HG03159 (cell line): ENCODE measurements at regions not wholly inside any gene's neighbourhood (a gene's known extent, or its start where the extent isn't known, plus 50 kb on each side); places are given as distances from the start of the nearest gene placed in this dataset.
A peak's percentile ranks its signal among the peaks of the same experiment; 100 is the strongest.

Experiments used
- ATAC-seq: cut with Tn5 transposase; IDR thresholded peaks from one replicate; pipeline ENCODE4 v1.9.1; 2021; ENCODE audit warnings: mild to moderate bottlenecking, moderate library complexity; ENCODE audit not compliant: unreplicated experiment

DNA sequence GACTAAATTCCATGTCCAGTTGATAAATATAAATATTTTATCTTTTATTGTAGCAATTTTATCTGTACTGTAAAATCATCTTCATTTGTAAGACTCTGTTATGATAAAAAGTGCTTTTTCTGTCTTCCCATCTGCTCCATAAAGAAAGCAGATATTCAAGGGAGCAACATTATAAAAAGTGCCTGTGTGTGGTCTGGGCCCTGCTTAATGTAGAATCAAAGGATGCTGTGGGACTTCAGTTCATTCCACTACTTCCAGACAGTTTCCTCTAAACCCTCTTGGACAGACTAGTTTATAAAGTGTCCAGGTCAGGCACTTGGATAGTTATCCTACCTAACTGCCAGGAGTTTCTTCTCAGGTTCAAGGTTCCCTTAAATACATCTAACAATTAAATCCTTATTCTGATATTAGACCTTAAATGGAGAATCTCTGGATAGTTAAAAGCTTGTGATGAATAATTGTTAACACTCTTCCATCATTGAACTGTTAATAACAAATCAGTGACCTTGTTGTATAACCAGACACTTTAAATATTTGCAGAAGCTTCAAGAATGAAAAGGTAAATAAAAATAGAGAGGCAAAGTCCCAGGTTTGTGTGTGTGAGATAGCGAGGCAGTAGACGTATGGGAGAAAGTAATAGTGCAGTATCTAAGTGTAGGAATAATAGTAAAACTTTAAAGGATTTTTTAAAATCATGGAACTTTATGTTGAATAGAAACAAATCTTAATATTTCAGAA lies 237.5 kb upstream of the CTSO start:
- ATAC-seq, result no peak

DNA sequence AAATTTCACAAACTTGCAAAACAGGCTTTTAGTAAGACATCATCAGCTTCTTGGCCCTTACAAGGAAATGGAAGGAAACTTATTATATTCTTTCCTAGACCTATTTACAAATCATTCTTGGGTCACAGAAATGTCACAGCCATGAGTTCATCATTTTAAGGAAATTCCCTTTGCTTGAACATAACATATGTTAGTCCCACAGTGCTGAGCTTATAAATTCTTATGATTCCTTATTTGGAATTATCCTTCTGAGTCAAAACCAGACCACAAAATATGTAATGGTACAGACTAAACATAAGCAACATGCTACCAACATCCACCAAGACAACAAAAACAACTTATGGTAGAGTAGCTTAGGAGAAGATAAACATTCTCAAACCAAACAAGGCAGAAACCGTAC lies 236.9 kb upstream of the CTSO start:
- ATAC-seq, result no peak

DNA sequence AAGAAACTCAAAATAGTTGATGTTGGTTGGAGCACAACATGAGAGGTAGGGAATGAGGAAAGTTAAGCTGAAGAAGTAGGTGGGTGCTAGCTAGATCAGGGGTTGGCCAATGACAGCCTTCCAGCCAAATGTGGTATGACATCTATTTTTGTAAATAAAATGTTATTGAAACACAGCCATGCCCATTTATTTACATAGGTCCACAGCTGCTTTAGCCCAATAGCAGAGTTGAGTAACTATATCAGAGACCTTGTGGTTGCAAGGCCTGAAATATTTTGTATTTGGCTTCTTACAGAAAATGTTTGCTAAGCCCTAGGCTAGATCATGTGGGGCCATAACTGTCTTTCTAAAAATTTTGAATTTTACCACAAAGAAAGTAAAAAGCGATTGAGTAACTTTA lies 234.9 kb upstream of the CTSO start:
- ATAC-seq, result no peak

DNA sequence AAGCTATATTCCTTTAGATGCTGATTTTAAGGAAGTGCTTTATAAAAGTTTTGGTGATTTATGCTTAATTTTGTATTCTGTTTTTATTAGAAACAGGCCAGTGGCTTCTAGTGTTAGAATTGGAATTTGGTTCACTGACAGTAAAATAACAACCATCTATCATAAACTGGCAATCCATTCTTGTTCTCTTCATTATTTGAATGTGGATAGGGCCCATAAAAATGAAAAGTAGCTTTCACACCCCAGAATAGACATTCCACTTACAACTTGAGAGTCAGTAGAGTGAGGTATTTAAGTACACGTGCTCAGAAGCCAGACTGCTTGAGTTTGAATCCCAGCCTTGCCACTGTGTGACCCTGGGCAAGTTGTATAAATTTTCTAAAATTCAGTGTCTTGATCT lies 232.4 kb upstream of the CTSO start:
- ATAC-seq, result no peak

DNA sequence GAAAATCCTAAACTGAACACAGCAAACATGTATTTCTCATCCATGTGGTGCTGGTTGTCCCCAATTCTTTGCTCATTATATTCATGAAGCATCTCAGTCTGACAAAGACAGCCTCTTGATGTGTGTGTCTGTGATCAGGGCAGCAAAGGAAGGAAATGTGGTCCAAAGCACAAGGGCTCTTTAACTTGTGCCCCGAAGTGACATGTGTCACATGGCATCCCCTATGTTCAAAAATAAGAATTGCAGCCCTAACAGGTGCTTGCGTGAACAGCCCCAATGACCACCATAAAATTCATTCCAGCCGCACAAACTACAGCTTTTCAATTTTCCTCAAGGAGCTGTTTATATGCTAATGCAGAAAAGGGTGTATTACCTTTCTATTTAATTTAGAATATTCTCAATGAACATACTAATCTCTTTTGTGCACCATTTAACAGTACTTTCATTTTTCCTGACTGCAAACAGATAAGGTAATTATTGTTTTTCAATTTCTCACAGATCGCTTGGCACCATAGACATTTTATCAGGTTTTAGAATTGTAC lies 231.9 kb upstream of the CTSO start:
- no peak for ATAC-seq

DNA sequence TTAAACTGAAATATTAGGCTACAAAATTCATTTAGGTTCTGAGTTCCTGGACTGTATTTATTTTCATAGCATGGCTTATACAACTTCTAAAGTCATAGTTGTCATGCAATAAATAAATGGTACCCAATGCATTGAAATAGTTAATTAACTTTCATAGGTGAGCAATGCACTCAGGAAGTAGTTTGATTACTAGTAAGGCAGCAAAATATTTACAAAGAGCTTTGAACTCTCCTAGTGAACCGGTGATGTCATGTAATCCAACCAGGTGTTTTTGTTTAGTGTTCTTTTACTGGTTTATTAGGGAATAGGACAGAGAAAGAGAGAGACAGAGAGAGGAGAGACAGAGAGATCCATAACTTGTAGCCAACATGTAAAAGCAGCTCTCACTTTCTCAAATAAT lies 228.6 kb upstream of the CTSO start:
- ATAC-seq, result no peak

DNA sequence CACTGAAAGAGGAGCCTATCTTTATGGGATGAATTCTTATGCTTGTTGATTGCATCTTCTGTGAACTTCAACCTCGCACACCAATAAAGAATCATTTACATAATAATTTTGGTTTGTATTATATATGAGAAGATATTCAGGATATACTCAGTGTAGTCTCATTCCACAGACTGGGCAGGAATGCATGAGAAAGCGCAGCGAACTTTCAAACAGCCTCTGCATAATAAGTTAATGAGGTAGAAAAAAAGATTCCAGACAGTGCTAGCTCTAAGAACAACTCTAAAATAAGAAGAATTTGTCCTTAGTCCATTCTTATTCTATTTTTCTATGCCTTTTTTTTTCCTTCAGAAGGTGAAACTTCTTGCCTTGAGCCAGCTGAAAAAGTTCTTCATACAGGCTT lies 224.3 kb upstream of the CTSO start:
- ATAC-seq, result no peak

DNA sequence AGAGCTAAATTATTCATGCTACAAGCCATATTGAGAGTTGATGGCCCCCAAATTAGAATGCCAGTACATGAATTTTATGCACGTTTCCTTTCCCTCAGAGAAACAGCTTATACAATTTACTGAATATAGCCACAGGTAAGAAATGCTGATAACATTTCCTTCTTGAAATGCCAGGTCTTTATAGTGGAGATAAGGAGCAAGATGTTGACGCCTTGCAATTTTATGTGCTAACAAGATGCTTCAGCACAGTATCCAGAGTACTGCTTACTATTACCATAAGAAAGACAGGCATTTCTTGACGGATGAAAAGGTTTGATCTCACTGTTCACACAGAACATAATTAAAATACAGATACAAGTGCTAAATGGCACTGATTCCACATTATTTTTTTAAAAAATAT lies 223.2 kb upstream of the CTSO start:
- ATAC-seq, result no peak

DNA sequence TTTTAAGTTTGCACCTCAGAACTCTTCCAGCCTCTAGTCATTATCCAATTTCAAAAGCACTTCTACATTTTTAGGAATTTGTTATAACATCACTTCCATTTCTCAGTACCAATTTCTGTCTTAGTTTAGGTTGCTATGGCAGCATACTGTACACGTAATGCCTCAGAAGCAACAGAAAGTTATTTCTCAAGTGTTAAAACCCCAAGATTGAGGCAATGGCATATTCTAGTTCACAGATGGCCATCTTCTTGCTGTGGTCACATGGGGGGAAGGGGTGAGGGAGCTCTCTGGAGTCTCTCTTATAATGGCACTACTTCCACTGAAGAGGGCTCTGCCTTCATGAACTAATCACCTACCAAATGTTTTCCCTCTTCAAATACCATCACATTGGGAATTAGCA lies 220.3 kb upstream of the CTSO start:
- ATAC-seq, result no peak

DNA sequence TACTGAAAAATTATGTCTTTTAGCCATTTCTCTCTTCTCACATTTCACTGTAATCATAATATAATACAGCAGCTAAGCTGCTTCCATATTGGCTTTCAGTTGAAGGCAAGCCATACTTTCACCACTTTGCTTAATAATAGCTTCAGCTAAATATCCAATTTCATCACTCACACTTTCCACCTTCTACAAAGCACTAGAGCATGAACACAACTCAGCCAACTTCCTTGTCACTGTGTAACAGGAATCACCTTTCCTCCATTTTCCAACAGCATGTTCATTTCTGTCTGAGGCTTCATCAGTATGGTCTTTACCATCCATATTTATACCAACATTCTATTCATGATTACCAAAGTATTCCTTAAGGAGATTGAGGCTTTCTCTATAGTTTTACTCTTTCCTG lies 219.8 kb upstream of the CTSO start:
- no peak for ATAC-seq

DNA sequence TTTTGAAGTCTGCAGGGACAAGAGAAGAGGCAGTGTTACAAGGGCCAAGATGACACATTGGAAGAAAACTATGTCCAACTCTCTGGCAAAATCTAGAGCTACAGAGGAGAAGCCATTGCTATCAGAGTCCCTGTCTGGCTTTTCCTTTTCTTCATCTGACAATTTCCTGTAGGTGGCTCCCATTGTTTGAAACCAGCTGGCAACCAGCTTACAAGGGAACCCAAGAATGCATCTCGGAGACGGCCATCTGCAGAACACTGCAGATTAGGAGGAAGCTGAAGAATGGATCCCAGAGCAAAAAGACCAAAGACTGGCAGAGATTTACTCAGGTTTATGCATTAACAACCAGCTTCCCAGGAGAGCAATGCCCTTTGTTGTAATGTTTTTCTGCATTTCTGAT lies 216.2 kb upstream of the CTSO start:
- ATAC-seq, result no peak

DNA sequence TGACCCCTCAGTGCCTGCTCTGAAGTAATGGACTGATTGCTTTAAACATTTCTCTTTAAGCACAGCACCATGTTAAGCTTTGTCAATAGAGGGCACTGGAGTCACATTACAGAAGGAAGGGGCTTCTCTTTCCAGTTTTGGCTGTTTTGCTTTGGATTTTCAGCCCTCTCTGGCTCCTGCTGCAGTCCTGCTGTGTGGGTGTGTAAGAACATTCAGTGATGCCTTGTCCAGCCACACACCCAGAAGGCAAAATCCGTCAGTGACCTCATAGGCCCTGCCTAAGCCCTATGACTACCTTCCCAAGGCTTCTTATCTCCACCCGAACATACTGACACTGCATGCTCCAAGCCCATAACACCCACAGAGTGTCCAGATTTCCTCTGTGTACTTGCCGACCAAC lies 215.3 kb upstream of the CTSO start:
- peak; percentile 70 for ATAC-seq

DNA sequence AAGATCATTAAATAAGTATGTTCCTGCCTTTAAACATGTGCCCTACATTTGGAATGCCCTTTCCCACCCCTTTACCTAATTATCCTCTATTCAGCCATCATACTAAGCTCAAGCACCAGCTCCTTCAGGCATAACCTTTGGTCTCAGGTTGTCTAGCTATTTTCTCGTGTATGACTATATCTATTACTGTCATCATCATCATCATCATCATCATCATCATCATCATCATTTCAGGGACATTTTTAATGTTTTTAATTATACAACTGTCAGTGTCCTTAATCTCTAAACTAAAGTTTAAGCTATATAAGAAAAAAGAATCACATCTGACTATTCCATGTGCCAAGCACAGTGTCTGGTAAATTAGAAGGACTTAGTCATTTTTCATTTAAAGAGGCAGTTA lies 214.6 kb upstream of the CTSO start:
- no peak for ATAC-seq

DNA sequence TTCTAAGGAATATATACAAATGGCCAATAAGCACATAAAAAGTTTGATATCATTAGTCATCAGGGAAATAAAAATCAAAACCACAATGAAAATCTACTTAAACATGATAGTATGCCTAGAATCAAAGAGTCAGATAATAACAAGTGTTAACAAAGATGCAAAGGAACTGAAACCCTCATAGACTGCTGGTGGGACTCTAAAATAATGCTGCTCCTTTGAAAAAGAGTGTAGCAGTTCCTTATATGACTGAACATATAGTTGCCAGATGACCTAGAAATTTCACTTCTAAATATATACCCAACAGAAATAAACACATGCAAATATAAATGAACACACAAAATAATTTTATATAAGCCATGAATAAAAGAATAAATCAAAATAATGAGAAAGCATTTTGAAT lies 205.1 kb upstream of the CTSO start:
- peak; percentile 87 for ATAC-seq

DNA sequence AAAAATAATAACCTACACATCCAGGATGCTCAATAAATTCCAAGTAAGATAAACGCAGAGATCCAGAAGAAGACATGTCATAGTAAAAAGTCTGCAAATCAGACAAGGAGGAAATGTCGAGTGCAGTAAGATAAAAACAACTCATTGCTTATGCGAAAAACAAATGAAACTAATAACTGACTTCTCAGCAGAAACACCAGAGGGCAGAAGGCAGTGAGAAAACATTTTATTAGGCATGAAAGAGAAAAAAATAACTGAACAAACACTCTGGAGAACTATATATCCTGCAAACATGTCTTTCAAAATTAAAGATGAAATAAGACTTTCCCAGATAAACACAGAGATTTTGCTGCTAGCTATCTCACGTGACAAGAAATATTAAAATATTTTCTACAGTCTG lies 201.3 kb upstream of the CTSO start:
- no peak for ATAC-seq

DNA sequence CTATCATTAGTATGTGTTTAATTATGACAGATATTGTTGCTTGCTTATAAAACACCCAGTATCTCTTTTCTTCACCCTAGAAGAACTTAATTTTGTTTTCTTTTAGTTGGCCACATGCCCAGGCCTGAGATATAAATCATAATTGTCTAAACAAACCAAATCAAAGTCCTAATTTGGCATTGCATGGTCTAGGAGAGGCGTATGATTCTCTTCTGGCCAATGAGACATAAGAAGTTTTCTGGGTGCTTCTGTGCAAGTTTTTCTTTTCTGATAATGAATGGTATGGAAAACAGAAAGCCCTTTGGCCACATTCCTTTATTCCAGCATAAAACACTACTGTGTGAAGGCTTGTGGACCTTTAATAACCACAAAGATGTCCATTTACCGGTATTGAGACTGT lies 192.9 kb upstream of the CTSO start:
- ATAC-seq, result no peak

DNA sequence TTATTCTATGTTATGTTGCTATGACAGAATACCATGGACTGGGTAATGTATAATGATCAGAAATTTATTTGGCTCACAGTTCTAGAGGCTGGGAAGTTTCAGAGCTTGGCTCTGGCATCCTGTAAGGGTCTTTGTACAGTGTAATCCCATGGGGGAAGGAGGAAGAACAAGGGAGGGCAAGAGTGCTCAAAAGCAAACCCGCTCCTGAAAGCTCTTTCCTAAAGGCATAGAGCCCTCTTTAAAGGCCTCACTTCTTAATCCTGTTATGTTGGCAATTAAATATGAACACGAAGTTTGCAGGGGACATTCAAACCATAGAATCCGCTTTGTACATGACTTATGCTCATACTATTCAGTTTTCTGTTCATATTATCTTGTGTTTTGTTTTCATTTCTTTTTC lies 191.3 kb upstream of the CTSO start:
- ATAC-seq, result no peak

DNA sequence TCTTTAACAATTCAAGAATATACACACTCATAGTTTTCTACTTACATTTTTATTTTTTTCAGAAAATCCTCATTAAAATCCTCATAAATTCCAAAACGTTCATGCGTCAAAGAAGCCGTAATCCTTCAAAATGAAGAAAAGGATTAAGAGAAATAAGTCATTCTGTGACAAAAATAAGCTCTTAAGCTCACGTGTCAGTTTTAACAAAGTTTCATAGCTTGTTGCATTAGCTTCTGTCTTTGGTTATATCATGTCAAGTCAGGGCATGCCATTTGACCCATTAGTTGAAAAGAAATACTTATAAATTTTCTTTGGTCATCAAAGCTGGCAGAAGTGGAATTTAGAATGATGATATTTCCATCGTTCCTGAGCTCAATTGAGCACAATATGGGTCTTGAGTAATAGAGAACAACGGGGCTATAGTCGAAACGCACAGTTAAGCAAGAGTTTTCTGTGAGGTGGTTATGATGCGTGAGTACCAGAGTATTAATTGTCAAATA lies 185.2 kb upstream of the CTSO start:
- no peak for ATAC-seq

DNA sequence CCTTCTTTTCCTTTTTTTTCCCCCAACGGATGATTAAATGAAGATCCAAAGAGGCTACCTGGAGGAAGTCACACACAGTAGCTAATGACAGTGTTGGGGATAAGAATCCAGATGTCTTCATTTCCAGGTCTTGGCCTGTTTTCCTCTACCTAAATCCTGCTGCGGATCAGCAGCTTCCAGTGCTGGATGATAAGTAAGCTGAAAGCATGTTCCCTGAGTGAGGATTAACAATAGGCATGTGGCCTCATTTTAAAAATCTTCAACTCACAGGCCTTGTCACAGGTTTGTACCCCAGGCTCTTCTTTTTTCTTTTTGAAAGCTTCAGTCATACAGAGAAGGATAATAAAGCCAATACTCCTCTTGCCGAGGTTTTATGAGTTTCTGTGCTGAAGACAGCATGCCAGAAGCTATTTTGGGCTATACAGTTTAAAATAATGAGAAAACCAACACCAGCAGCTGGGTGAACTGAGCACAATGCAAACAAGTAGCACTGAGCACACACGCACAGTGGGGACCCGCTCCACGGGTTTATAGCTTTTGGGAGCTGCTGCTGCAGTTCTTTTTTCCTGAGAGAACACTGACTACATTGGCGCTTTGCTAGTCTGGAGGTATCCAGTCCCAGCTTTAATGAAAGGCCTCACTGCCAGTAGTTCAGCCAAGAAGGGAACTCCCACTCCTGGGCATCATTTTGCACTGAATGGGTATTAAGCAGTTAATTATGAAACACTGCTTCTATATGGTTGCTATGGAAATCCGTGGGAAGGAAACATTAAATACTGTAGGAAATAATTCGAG lies 184.2 kb upstream of the CTSO start:
- ATAC-seq, result no peak

DNA sequence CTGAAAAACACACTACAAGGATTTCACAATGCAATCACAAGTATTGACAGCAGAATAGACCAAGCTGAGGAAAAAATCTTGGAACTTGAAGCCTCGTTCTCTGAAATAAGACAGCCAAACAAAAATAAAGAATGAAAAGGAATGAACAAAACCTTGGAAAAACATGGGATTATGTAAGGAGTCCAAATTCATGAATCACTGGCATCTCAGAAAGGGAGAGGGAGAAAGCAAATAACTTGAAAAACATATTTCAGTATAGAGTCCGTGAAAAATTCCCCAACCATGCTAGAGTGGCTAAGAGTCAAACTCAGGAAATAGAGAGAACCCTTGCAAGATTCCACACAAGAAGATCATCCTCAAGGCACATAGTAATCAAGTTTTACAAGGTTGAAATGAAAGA lies 178.5 kb upstream of the CTSO start:
- ATAC-seq, result no peak

DNA sequence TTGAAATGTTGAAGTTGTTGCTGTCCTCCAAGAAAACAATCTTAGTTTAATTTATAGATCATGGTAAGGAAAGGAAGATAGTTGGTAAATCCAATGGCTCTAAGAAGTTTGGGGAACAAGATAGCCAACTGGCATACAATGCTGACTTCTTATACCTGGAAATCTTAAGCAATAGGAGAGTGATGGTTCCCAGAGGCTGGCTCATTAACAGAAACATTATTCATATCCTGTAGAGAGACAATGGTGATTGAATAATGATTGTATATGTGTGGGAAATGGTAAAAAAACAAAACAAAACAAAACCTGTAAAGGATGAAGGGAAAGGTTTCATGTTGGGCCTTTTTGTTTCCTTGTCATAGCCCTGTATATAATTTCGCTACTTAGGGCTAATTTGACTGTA lies 174.9 kb upstream of the CTSO start:
- ATAC-seq, result no peak

DNA sequence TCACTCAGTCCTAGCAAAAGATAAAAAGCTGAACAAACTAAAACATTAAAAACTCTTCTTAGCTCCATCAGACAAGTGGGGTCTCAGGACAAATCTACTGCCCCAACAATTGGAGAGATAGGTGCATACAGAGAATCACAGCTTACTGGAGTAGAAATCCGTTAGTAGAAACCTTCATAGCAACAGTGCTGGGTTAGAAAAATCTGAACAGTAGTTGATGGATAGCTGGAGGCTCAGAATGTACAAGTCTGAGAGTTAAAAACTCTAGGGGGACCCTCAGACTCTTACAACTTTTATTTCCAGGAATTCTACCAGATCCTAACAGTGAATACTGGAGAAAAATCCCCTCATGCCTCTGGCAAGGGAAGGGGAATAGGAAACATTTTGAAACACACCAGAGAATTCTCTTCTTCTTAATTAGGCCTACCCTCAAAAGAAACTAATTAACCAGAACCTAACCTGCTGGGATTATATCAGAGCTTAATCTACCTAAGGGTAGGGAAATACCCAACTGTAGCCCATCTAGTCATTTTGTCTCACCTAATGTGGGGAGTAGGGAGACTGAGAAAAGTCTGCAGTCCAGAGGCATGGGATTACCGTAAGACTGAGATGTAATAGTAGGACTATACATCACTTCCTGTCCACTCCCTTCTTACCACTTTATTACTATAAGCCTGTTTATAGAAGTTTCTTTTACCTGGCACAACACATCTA lies 165.0 kb upstream of the CTSO start:
- no peak for ATAC-seq
